Neutrophil (primary cell): ENCODE measurements at regions not wholly inside any gene's neighbourhood (a gene's known extent, or its start where the extent isn't known, plus 50 kb on each side); places are given as distances from the start of the nearest gene placed in this dataset.

ENCODE experiments used
- H3K27ac ChIP-seq: fragments of 200-600 bp; sonication (generic); 2 replicates; pipeline ENCODE4 v1.5.1; 2016; ENCODE audit warnings: mild to moderate bottlenecking, moderate library complexity
- H3K27me3 ChIP-seq: fragments of 200-600 bp; sonication (generic); 2 replicates; pipeline ENCODE4 v1.6.0; 2016; ENCODE audit warnings: mild to moderate bottlenecking
- H3K36me3 ChIP-seq: fragments of 200-600 bp; sonication (generic); 2 replicates; pipeline ENCODE4 v1.5.1; 2017
- H3K4me1 ChIP-seq, 2 experiments: fragments of 200-600 bp in 1 of 2; sonication (generic) in 1 of 2; 1 replicate in 1 of 2; 2 replicates in 1 of 2; pipeline versions ENCODE4 v1.5.1 to v1.6.1; 2013 to 2016; ENCODE audit warnings: low read depth in 1 of 2, low read length in 1 of 2, mild to moderate bottlenecking in 1 of 2, moderate library complexity in 1 of 2; ENCODE audit not compliant: control insufficient read depth in 1 of 2, insufficient read depth in 1 of 2
- H3K4me3 ChIP-seq, 2 experiments: fragments of 200-600 bp in 1 of 2; sonication (generic) in 1 of 2; 1 replicate in 1 of 2; 2 replicates in 1 of 2; pipeline ENCODE4 v1.5.1; 2013 to 2016; ENCODE audit warnings: low read depth in 1 of 2, low read length in 1 of 2, mild to moderate bottlenecking in 1 of 2, moderate library complexity in 1 of 2
- H3K9me3 ChIP-seq: fragments of 200-600 bp; sonication (generic); 2 replicates; pipeline ENCODE4 v1.5.1; 2016
- CTCF ChIP-seq: fragments of 200-600 bp; sonication (generic); IDR thresholded peaks from 2 replicates; pipeline ENCODE4 v1.5.1; 2016; ENCODE audit warnings: antibody characterized with exemption

- H3K9me3 ChIP-seq = no peaks in the 10 kb centered on the region
- no peaks in the 10 kb centered on the region for H3K36me3 ChIP-seq
- H3K27me3 ChIP-seq = no peaks in the 10 kb centered on the region
- no peak overlapping the region for H3K27ac ChIP-seq
- no peak overlapping the region for H3K4me3 ChIP-seq
- TF ChIP-seq CTCF = no peak
- no peaks in the 10 kb centered on the region for H3K4me1 ChIP-seq
These were observed 115.8 kb upstream of the RPS23 start for GRCh38 chr5:82393951-82394350.

- H3K27me3 ChIP-seq = no peaks in the 10 kb centered on the region
- no peaks in the 10 kb centered on the region for H3K36me3 ChIP-seq
- H3K9me3 ChIP-seq = no peaks in the 10 kb centered on the region
- H3K4me3 ChIP-seq = no peak overlapping the region
- no peak for TF ChIP-seq CTCF
- no peaks in the 10 kb centered on the region for H3K4me1 ChIP-seq
- H3K27ac ChIP-seq = no peak overlapping the region
These were observed 111.9 kb upstream of the RPS23 start for GRCh38 chr5:82390088-82390487.

GRCh38 chr5:82389347-82389746, 111.2 kb upstream of the RPS23 start:
- Histone ChIP-seq H3K9me3 (no peaks in the 10 kb centered on the region), H3K27me3 (no peaks in the 10 kb centered on the region), H3K36me3 (no peaks in the 10 kb centered on the region), H3K4me1 (no peaks in the 10 kb centered on the region), H3K27ac (no peak overlapping the region), H3K4me3 (no peak overlapping the region)
- no peak for TF ChIP-seq CTCF

GRCh38 chr5:82388181-82388580, 110.0 kb upstream of the RPS23 start:
- H3K36me3 ChIP-seq = no peaks in the 10 kb centered on the region
- H3K4me3 ChIP-seq = no peak overlapping the region
- no peaks in the 10 kb centered on the region for H3K9me3 ChIP-seq
- no peak for TF ChIP-seq CTCF
- no peaks in the 10 kb centered on the region for H3K27me3 ChIP-seq
- no peak overlapping the region for H3K27ac ChIP-seq
- H3K4me1 ChIP-seq = no peaks in the 10 kb centered on the region

GRCh38 chr5:82387819-82388166, 109.6 kb upstream of the RPS23 start:
- H3K27me3 ChIP-seq = no peaks in the 10 kb centered on the region
- no peak overlapping the region for H3K4me3 ChIP-seq
- no peaks in the 10 kb centered on the region for H3K4me1 ChIP-seq
- H3K27ac ChIP-seq = no peak overlapping the region
- no peak for TF ChIP-seq CTCF
- H3K36me3 ChIP-seq = no peaks in the 10 kb centered on the region
- H3K9me3 ChIP-seq = no peaks in the 10 kb centered on the region
